H9 (cell line): ENCODE measurements at regions not wholly inside any gene's neighbourhood (a gene's known extent, or its start where the extent isn't known, plus 50 kb on each side); places are given as distances from the start of the nearest gene placed in this dataset.

Experiments used
- DNase-seq: peaks from one replicate; pipeline ENCODE4 v3.0.0-alpha.2; 2017
- H2AFZ ChIP-seq: one replicate; pipeline ENCODE4 v1.6.1; 2013; ENCODE audit warnings: mild to moderate bottlenecking, low read length, control low read depth, moderate library complexity
- H2AK5ac ChIP-seq: 2 replicates; pipeline ENCODE4 v1.6.1; 2013; ENCODE audit warnings: low read length, control low read depth, mixed read lengths; ENCODE audit not compliant: insufficient read length
- H2BK120ac ChIP-seq: one replicate; pipeline ENCODE4 v1.6.1; 2013; ENCODE audit warnings: low read depth, mild to moderate bottlenecking, low read length, control low read depth, inconsistent platforms; ENCODE audit not compliant: poor library complexity, severe bottlenecking
- H2BK12ac ChIP-seq: 2 replicates; pipeline ENCODE4 v1.6.1; 2013; ENCODE audit warnings: low read length, control low read depth, mixed read lengths, low read depth; ENCODE audit not compliant: insufficient read length
- H2BK15ac ChIP-seq: 2 replicates; pipeline ENCODE4 v1.6.1; 2013; ENCODE audit warnings: low read depth, low read length, control low read depth
- H2BK20ac ChIP-seq: one replicate; pipeline ENCODE4 v1.6.1; 2013; ENCODE audit warnings: low read depth, mild to moderate bottlenecking, low read length, control low read depth, inconsistent platforms; ENCODE audit not compliant: poor library complexity, severe bottlenecking
- H2BK5ac ChIP-seq: 2 replicates; pipeline ENCODE4 v1.6.1; 2013; ENCODE audit warnings: low read length, control low read depth, mixed read lengths; ENCODE audit not compliant: insufficient read length
- H3K14ac ChIP-seq: 2 replicates; pipeline ENCODE4 v1.6.1; 2013; ENCODE audit warnings: low read length, control low read depth; ENCODE audit not compliant: insufficient read depth
- H3K18ac ChIP-seq: 2 replicates; pipeline ENCODE4 v1.6.1; 2013; ENCODE audit warnings: low read depth, mild to moderate bottlenecking, mixed read lengths, low read length, control low read depth; ENCODE audit not compliant: insufficient read length
- H3K23ac ChIP-seq: 2 replicates; pipeline ENCODE4 v1.6.1; 2013; ENCODE audit warnings: low read length, control low read depth, mixed read lengths, low read depth; ENCODE audit not compliant: insufficient read length
- H3K23me2 ChIP-seq: 2 replicates; pipeline ENCODE4 v1.6.1; 2013; ENCODE audit warnings: low read depth, mild to moderate bottlenecking, mixed read lengths, low read length, control low read depth; ENCODE audit not compliant: insufficient read length, poor library complexity, severe bottlenecking
- H3K27ac ChIP-seq: 2 replicates; pipeline ENCODE4 v1.5.1; 2013; ENCODE audit warnings: low read length, control low read depth, mixed read lengths, low read depth; ENCODE audit not compliant: insufficient read length
- H3K27me3 ChIP-seq: 2 replicates; pipeline ENCODE4 v1.6.1; 2013; ENCODE audit warnings: low read length, control low read depth, inconsistent platforms; ENCODE audit not compliant: insufficient read depth
- H3K4ac ChIP-seq: 2 replicates; pipeline ENCODE4 v1.6.1; 2013; ENCODE audit warnings: low read depth, mild to moderate bottlenecking, control low read depth, inconsistent platforms, low read length, moderate library complexity
- H3K4me1 ChIP-seq: 2 replicates; pipeline ENCODE4 v1.6.1; 2013; ENCODE audit warnings: low read length, control low read depth, inconsistent platforms; ENCODE audit not compliant: insufficient read depth
- H3K4me2 ChIP-seq: 2 replicates; pipeline ENCODE4 v1.6.1; 2013; ENCODE audit warnings: low read length, control low read depth, mixed read lengths; ENCODE audit not compliant: insufficient read length, insufficient read depth
- H3K56ac ChIP-seq: 2 replicates; pipeline ENCODE4 v1.6.1; 2013; ENCODE audit warnings: low read depth, mild to moderate bottlenecking, mixed read lengths, low read length, control low read depth; ENCODE audit not compliant: insufficient read length
- H3K79me1 ChIP-seq: 2 replicates; pipeline ENCODE4 v1.6.1; 2013; ENCODE audit warnings: low read depth, mild to moderate bottlenecking, moderate library complexity, low read length, control low read depth, inconsistent platforms; ENCODE audit not compliant: insufficient read depth, poor library complexity, severe bottlenecking
- H3K79me2 ChIP-seq: 2 replicates; pipeline ENCODE4 v1.6.1; 2013; ENCODE audit warnings: low read length, control low read depth, inconsistent platforms; ENCODE audit not compliant: insufficient read depth
- H3K9ac ChIP-seq: 2 replicates; pipeline ENCODE4 v1.6.1; 2013; ENCODE audit warnings: low read length, control low read depth, mixed read lengths; ENCODE audit not compliant: insufficient read length; ENCODE audit errors: extremely low read depth
- H3K9me3 ChIP-seq: one replicate; pipeline ENCODE4 v1.6.1; 2013; ENCODE audit warnings: low read depth, low read length, inconsistent platforms; ENCODE audit not compliant: control insufficient read depth
- H3T11ph ChIP-seq: one replicate; pipeline ENCODE4 v1.6.1; 2013; ENCODE audit warnings: mild to moderate bottlenecking, low read length, control low read depth, inconsistent platforms
- H4K20me1 ChIP-seq: one replicate; pipeline ENCODE4 v1.6.1; 2013; ENCODE audit not compliant: control insufficient read depth, insufficient read length, insufficient read depth
- H4K5ac ChIP-seq: 2 replicates; pipeline ENCODE4 v1.6.1; 2013; ENCODE audit warnings: low read depth, mild to moderate bottlenecking, mixed read lengths, low read length, control low read depth; ENCODE audit not compliant: insufficient read length
- H4K8ac ChIP-seq: replicated peaks from 2 replicates; pipeline ENCODE4 v1.6.1; 2013; ENCODE audit warnings: low read length, control low read depth, mixed read lengths, low read depth; ENCODE audit not compliant: insufficient read length
- H4K91ac ChIP-seq: 2 replicates; pipeline ENCODE4 v1.6.1; 2013; ENCODE audit warnings: low read depth, mild to moderate bottlenecking, moderate library complexity, mixed read lengths, low read length, control low read depth; ENCODE audit not compliant: insufficient read length
- H3K27ac Mint-ChIP-seq, 3 experiments: 2 replicates in 2 of 3; 3 replicates in 1 of 3; pipeline ENCODE4 v1.8.0; 2020 to 2021; ENCODE audit warnings: mixed read lengths in 3 of 3, mild to moderate bottlenecking in 1 of 3, moderate library complexity in 1 of 3
- H3K27me3 Mint-ChIP-seq: 2 replicates; pipeline ENCODE4 v1.8.0; 2021; ENCODE audit warnings: low read depth, mild to moderate bottlenecking, moderate library complexity, mixed read lengths
- H3K36me3 Mint-ChIP-seq, 3 experiments: 2 replicates in 2 of 3; 3 replicates in 1 of 3; pipeline ENCODE4 v1.8.0; 2020 to 2021; ENCODE audit warnings: low read depth in 3 of 3, mixed read lengths in 3 of 3; ENCODE audit not compliant: insufficient read depth in 1 of 3
- H3K4me1 Mint-ChIP-seq, 2 experiments: 2 replicates each; pipeline ENCODE4 v1.8.0; 2020; ENCODE audit warnings: mixed read lengths in 2 of 2
- H3K4me3 Mint-ChIP-seq, 2 experiments: 2 replicates in 1 of 2; 3 replicates in 1 of 2; pipeline ENCODE4 v1.8.0; 2020 to 2021; ENCODE audit warnings: mild to moderate bottlenecking in 2 of 2, mixed read lengths in 2 of 2, moderate library complexity in 1 of 2
- H3K9me3 Mint-ChIP-seq, 2 experiments: 2 replicates in 1 of 2; 3 replicates in 1 of 2; pipeline ENCODE4 v1.8.0; 2020; ENCODE audit warnings: mild to moderate bottlenecking in 2 of 2, mixed read lengths in 2 of 2, moderate library complexity in 1 of 2
- CTCF ChIP-seq: fragments of 200-600 bp; sonication (generic); conservative IDR thresholded peaks from 3 replicates; pipeline ENCODE4 v1.8.0; 2021; ENCODE audit warnings: antibody characterized with exemption, mild to moderate bottlenecking
- WGBS: extraction: QIAGEN DNeasy Blood & Tissue Kit; methylation state at CpG from one replicate; pipeline ENCODE4 v1.1.7; 2013; ENCODE audit warnings: missing lambda C conversion rate, low lambda C conversion rate, mixed read lengths; ENCODE audit not compliant: insufficient read length; ENCODE audit errors: extremely low coverage; 5-methylcytosine and 5-hydroxymethylcytosine counted together

GRCh38 chr9:90423661-90424193 is 218.9 kb downstream of the DIRAS2 start:
- Histone ChIP-seq H4K20me1 (no peaks in the 10 kb centered on the region), H3K4ac (no peak overlapping the region), H2BK20ac (no peak overlapping the region), H3T11ph (no peak overlapping the region), H3K18ac (no peak overlapping the region), H3K9ac (no peak overlapping the region), H3K4me1 (no peaks in the 10 kb centered on the region; the same call in 1 of the 2 replicates), H4K91ac (no peak overlapping the region), H3K9me3 (no peaks in the 10 kb centered on the region), H3K27ac (no peak overlapping the region), H2BK12ac (no peak overlapping the region), H4K8ac (no peak overlapping the region), H4K5ac (no peak overlapping the region), H2BK120ac (no peak overlapping the region), H3K23me2 (no peaks in the 10 kb centered on the region), H3K27me3 (no peaks in the 10 kb centered on the region), H2BK15ac (no peak overlapping the region), H2AFZ (no peak overlapping the region), H3K14ac (no peak overlapping the region), H3K79me1 (no peaks in the 10 kb centered on the region), H3K56ac (no peak overlapping the region), H3K79me2 (no peaks in the 10 kb centered on the region), H2BK5ac (no peak overlapping the region), H3K23ac (no peak overlapping the region), H3K4me2 (no peak overlapping the region), H2AK5ac (no peak overlapping the region)
- peaks cover 0 to 9% of the 10 kb centered on the region in 2 experiments; a peak in 2 of 4 replicates for H3K4me1 Mint-ChIP-seq
- H3K9me3 Mint-ChIP-seq = no peaks in the 10 kb centered on the region
- H3K36me3 Mint-ChIP-seq = no peaks in the 10 kb centered on the region; a peak in 1 of 7 replicates
- no peaks in the 10 kb centered on the region; the same call in 1 of the 2 replicates for H3K27me3 Mint-ChIP-seq
- DNase-seq = no peak
- no peak overlapping the region for H3K4me3 Mint-ChIP-seq
- H3K27ac Mint-ChIP-seq = peak overlapping the region in 1 of 3 experiments; percentile 14; a peak in 1 of 7 replicates
- no peak for TF ChIP-seq CTCF
- WGBS = no CpG with 5 or more reads among the region's 10 CpGs
